Skin of body (tissue), 1 donor: ENCODE measurements at regions not wholly inside any gene's neighbourhood (a gene's known extent, or its start where the extent isn't known, plus 50 kb on each side); places are given as distances from the start of the nearest gene placed in this dataset.

Source experiments
- DNase-seq: peaks from one replicate; lab custom pipeline; 2025; lab: John Stamatoyannopoulos, UW

- no peak for DNase-seq
These were observed 97.2 kb upstream of the SYT1 start for GRCh38 chr12:78767264-78767981.

- no peak for DNase-seq
These were observed 86.2 kb upstream of the SYT1 start for GRCh38 chr12:78778339-78778738.

- DNase-seq = no peak
These were observed 77.0 kb upstream of the SYT1 start for GRCh38 chr12:78787576-78787975.

DNA sequence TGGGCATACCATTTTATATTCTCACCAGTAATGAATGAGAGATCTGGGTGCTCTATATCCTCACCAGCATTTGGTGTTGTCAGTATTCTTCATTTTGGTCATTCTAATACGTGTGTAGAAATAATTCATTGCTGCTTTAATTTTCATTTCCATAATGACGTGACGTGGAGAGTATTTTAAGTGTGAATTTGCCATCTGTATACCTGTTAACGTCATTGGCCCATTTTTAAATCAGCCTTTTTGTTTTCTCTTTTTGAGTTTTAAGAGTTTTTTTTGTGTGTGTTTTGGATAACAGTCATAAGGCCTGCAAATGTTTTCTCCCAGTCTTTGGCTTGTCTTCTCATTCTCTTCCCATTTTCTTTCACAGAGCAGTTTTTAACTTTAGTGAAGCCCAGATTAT is 74.4 kb upstream of the SYT1 start:
- DNase-seq = no peak

DNA sequence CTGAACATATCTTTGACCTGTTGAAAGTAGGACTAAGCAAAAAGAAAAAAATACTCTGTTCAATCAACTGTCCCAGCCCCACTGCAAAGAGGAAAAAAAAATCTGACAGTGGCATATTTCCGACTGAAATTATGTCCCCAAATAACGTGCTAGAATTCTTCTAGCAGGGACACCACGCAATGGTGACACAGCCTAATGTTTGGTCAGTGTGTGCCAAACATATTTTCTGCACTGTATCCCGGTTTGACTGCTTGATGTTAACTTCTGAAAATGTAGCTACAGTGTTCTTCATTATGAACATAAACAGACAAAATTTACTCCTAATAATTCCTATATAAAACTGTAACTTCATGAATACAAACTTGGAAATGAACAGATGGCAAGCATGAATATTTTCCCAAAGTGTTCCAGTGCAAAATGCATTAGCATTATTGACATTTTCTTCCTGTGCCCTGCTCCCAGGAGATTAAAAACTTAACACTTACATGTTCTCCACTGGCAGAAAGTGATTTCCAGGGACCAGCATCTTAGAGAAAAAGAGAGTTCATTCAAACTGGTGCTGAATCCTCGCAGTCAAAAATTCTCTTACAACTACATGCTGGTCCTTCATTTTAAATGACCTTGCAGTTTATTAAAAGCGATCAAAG is 72.4 kb upstream of the SYT1 start:
- no peak for DNase-seq

DNA sequence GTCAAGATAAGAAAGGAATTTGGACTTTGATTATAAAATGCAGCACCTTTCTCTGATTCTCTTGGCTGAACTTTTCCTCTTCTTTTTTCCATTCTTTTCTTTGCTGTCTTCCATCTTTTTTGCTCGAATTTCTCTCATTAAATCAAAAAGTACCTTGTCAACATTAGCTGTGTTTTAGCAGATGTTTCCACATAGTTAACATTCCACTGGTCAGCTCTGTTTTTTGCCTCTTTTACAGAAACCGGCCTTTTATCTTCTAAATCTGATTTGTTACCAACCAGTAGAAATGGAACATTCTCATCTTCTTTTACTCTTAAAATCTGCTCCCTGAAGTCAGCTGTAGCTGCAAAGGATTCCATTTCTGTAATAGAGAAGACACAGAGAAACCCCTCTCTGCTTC is 71.1 kb upstream of the SYT1 start:
- no peak for DNase-seq

GRCh38 chr12:78793982-78794381 is 70.6 kb upstream of the SYT1 start:
- no peak for DNase-seq

DNA sequence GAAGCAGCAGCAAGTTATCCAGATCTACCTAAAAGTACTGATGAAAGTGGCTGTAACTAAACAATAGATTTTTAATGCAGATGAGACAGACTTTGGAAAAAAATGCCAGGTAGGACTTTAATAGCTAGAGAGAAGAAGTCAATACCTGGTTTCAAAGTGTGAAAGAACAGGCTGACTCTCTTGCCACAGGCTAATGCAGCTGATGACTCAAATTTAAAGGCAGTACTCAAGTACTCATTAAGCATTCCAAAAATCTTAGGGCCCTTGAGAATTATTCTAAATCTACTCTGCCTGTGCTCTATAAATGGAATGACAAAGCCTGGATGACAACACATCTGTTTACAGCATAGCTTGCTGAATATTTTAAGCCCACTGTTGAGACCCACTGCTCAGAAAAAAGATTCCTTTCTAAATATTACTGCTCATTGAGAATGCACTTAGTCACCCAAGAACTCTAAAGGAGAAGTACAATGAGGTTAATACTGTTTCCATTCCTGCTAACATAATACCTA is 68.6 kb upstream of the SYT1 start:
- no peak for DNase-seq

GRCh38 chr12:78797196-78797931 is 67.2 kb upstream of the SYT1 start:
- DNase-seq = no peak

- no peak for DNase-seq
These were observed 64.9 kb upstream of the SYT1 start for GRCh38 chr12:78799649-78800048.

DNA sequence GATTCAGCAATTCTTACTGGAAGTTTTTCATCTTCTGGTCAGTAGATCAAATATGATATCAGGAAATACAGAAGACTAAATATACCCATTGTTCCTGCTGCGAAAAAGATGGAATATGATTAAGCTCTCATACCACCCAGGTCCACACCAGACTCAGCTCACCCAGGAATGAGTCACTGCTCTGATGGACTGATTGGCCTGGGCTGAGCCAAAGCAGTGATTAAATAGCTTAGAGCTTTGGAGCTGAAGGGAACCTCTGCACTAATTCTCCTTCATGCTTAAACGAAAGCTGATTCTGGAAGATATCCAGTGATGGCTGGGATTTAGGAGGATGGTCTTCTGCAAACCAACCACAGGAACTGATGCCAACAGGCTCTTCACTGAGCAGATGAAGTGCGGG is 62.0 kb upstream of the SYT1 start:
- no peak for DNase-seq

- no peak for DNase-seq
These were observed 60.3 kb upstream of the SYT1 start for GRCh38 chr12:78804262-78804661.
